ENCODE measurements at regions not wholly inside any gene's neighbourhood (a gene's known extent, or its start where the extent isn't known, plus 50 kb on each side); places are given as distances from the start of the nearest gene placed in this dataset.

GRCh38 chr9:12956805-12957204, 182.0 kb downstream of the LURAP1L start:
- WGBS, 2 donors: 98 to 100% methylated on average over 4 of the region's 4 CpGs
- H3K9me3 ChIP-seq (ENCODE audit: control insufficient read depth in 4 of 4, insufficient read depth in 3 of 4, low read length in 3 of 4): peaks cover 0 to 11% (median 3%) of the 10 kb centered on the region in 4 donors
- no peak for ATAC-seq (ENCODE audit: insufficient read depth, low FRiP score)
- H3K4me1 ChIP-seq (ENCODE audit: control insufficient read depth in 5 of 5, insufficient read depth in 5 of 5, low read length in 5 of 5): peaks cover 0 to 5% (median 0%) of the 10 kb centered on the region in 5 donors
- TF ChIP-seq CTCF (IDR thresholded peaks at IDR 0.05; ENCODE audit: control extremely low read depth, extremely low read depth): no peak
- no peak overlapping the region for H3K27ac ChIP-seq (ENCODE audit: low read depth in 1 of 2, low read length in 1 of 2)
- peaks cover 0 to 6% (median 2%) of the 10 kb centered on the region in 4 donors for H3K36me3 ChIP-seq (ENCODE audit: control insufficient read depth in 4 of 4, insufficient read depth in 4 of 4, low read length in 4 of 4)
- DNase-seq: no peak
- no peak overlapping the region for H3K4me3 ChIP-seq
- no peak overlapping the region for H3K9ac ChIP-seq (ENCODE audit: insufficient read depth in 1 of 2, low read length in 2 of 2)
- H3K27me3 ChIP-seq (ENCODE audit: control insufficient read depth in 3 of 3, insufficient read depth in 3 of 3, low read length in 2 of 3): no peaks in the 10 kb centered on the region

GRCh38 chr9:12958279-12958678, 183.5 kb downstream of the LURAP1L start:
- WGBS, 2 donors: 93 to 95% methylated on average over 3 of the region's 3 CpGs
- Histone ChIP-seq H3K9me3 (ENCODE audit: control insufficient read depth in 4 of 4, insufficient read depth in 3 of 4, low read length in 3 of 4) (peaks cover 0 to 11% (median 3%) of the 10 kb centered on the region in 4 donors), H3K9ac (ENCODE audit: insufficient read depth in 1 of 2, low read length in 2 of 2) (no peak overlapping the region), H3K36me3 (ENCODE audit: control insufficient read depth in 4 of 4, insufficient read depth in 4 of 4, low read length in 4 of 4) (peaks cover 0 to 6% (median 2%) of the 10 kb centered on the region in 4 donors), H3K27me3 (ENCODE audit: control insufficient read depth in 3 of 3, insufficient read depth in 3 of 3, low read length in 2 of 3) (no peaks in the 10 kb centered on the region), H3K4me3 (no peak overlapping the region), H3K4me1 (ENCODE audit: control insufficient read depth in 5 of 5, insufficient read depth in 5 of 5, low read length in 5 of 5) (peaks cover 0 to 5% (median 0%) of the 10 kb centered on the region in 5 donors), H3K27ac (ENCODE audit: low read depth in 1 of 2, low read length in 1 of 2) (no peak overlapping the region)
- ATAC-seq (ENCODE audit: insufficient read depth, low FRiP score): no peak
- no peak for DNase-seq
- no peak for TF ChIP-seq CTCF (IDR thresholded peaks at IDR 0.05; ENCODE audit: control extremely low read depth, extremely low read depth)

- H3K27me3 ChIP-seq (ENCODE audit: control insufficient read depth in 3 of 3, insufficient read depth in 3 of 3, low read length in 2 of 3): no peaks in the 10 kb centered on the region
- no peak overlapping the region for H3K27ac ChIP-seq (ENCODE audit: low read depth in 1 of 2, low read length in 1 of 2)
- ATAC-seq (ENCODE audit: insufficient read depth, low FRiP score) (no peak), DNase-seq (no peak)
- no peak overlapping the region for H3K4me3 ChIP-seq
- no peak overlapping the region for H3K9ac ChIP-seq (ENCODE audit: insufficient read depth in 1 of 2, low read length in 2 of 2)
- 63 to 65% methylated on average over 3 of the region's 3 CpGs for WGBS, 2 donors
- peaks cover 0 to 11% (median 3%) of the 10 kb centered on the region in 4 donors for H3K9me3 ChIP-seq (ENCODE audit: control insufficient read depth in 4 of 4, insufficient read depth in 3 of 4, low read length in 3 of 4)
- peaks cover 0 to 6% (median 2%) of the 10 kb centered on the region in 4 donors for H3K36me3 ChIP-seq (ENCODE audit: control insufficient read depth in 4 of 4, insufficient read depth in 4 of 4, low read length in 4 of 4)
- peaks cover 0 to 5% (median 0%) of the 10 kb centered on the region in 5 donors for H3K4me1 ChIP-seq (ENCODE audit: control insufficient read depth in 5 of 5, insufficient read depth in 5 of 5, low read length in 5 of 5)
- TF ChIP-seq CTCF (IDR thresholded peaks at IDR 0.05; ENCODE audit: control extremely low read depth, extremely low read depth): no peak
Observed at GRCh38 chr9:12958708-12959107, 183.9 kb downstream of the LURAP1L start.

GRCh38 chr9:12961276-12961809, 186.5 kb downstream of the LURAP1L start:
- Histone ChIP-seq H3K4me1 (ENCODE audit: control insufficient read depth in 5 of 5, insufficient read depth in 5 of 5, low read length in 5 of 5) (peaks cover 0 to 5% (median 0%) of the 10 kb centered on the region in 5 donors), H3K4me3 (no peak overlapping the region), H3K36me3 (ENCODE audit: control insufficient read depth in 4 of 4, insufficient read depth in 4 of 4, low read length in 4 of 4) (peaks cover 0 to 6% (median 1%) of the 10 kb centered on the region in 4 donors), H3K27ac (ENCODE audit: low read depth in 1 of 2, low read length in 1 of 2) (no peak overlapping the region), H3K9me3 (ENCODE audit: control insufficient read depth in 4 of 4, insufficient read depth in 3 of 4, low read length in 3 of 4) (peaks cover 0 to 6% (median 3%) of the 10 kb centered on the region in 4 donors), H3K27me3 (ENCODE audit: control insufficient read depth in 3 of 3, insufficient read depth in 3 of 3, low read length in 2 of 3) (no peaks in the 10 kb centered on the region), H3K9ac (ENCODE audit: insufficient read depth in 1 of 2, low read length in 2 of 2) (no peak overlapping the region)
- DNase-seq (no peak), ATAC-seq (ENCODE audit: insufficient read depth, low FRiP score) (no peak)
- WGBS, 2 donors: 39 to 43% methylated on average over 2 of the region's 2 CpGs
- no peak for TF ChIP-seq CTCF (IDR thresholded peaks at IDR 0.05; ENCODE audit: control extremely low read depth, extremely low read depth)

Data from lung (tissue), 11 donors.